B cell (primary cell): ENCODE measurements at regions not wholly inside any gene's neighbourhood (a gene's known extent, or its start where the extent isn't known, plus 50 kb on each side); places are given as distances from the start of the nearest gene placed in this dataset.

Experiments used
- EZH2 ChIP-seq: IDR thresholded peaks from 2 replicates; pipeline ENCODE4 v1.6.1; 2012; ENCODE audit warnings: borderline replicate concordance, low read depth, mild to moderate bottlenecking, moderate library complexity, low read length; ENCODE audit not compliant: insufficient read depth, poor library complexity, severe bottlenecking
- TF ChIP-seq, protein P1 (sequence below): fragments of 200-600 bp; IDR thresholded peaks from one replicate; pipeline ENCODE4 v1.8.0; 2022; ENCODE audit warnings: antibody characterized with exemption, mild to moderate bottlenecking

DNA sequence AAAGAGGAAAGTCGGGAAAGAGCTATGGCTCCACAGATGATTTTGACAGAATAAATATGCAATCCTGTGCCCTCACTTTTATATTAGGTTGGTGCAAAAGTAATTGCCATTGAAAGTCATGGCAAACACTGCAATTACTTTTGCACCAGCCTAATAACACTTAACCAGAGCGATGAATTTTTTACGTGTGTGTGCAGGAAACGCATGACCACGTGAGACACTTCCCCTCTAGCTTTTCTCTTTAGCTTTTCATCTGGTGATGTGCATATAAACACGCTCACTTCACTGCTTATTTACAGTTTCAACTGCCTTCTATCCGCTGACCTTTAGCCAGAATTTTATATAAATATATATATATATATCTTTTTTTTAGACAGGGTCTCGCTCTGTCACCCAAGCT is 216.3 kb upstream of the PSMD7 start:
- TF ChIP-seq, protein P1, sequence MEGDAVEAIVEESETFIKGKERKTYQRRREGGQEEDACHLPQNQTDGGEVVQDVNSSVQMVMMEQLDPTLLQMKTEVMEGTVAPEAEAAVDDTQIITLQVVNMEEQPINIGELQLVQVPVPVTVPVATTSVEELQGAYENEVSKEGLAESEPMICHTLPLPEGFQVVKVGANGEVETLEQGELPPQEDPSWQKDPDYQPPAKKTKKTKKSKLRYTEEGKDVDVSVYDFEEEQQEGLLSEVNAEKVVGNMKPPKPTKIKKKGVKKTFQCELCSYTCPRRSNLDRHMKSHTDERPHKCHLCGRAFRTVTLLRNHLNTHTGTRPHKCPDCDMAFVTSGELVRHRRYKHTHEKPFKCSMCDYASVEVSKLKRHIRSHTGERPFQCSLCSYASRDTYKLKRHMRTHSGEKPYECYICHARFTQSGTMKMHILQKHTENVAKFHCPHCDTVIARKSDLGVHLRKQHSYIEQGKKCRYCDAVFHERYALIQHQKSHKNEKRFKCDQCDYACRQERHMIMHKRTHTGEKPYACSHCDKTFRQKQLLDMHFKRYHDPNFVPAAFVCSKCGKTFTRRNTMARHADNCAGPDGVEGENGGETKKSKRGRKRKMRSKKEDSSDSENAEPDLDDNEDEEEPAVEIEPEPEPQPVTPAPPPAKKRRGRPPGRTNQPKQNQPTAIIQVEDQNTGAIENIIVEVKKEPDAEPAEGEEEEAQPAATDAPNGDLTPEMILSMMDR = no peak
- TF ChIP-seq EZH2 = no peak
